Stimulated activated naive B cell treated with anti-CD40 and anti-IgM and Interleukin-4, amounts not matched to agents 10 μg/mL and 1 μg/mL and 100 μg/mL, for 72 hours (primary cell): ENCODE measurements at regions not wholly inside any gene's neighbourhood (a gene's known extent, or its start where the extent isn't known, plus 50 kb on each side); places are given as distances from the start of the nearest gene placed in this dataset.
A peak's percentile ranks its signal among the peaks of the same experiment; 100 is the strongest.

Experiments
- ATAC-seq, 2 donors: fragments of 150-1000 bp; cut with Tn5 transposase; replicated peaks; 2 replicates each; pipeline ENCODE4 v1.10.0; 2021; ENCODE audit warnings: moderate library complexity in 1 of 2
- DNase-seq: peaks from one replicate; pipeline ENCODE4 v3.0.0; 2021
- H3K27ac Mint-ChIP-seq: one replicate; pipeline ENCODE4 v1.8.0; 2022; ENCODE audit warnings: mild to moderate bottlenecking, mixed read lengths
- H3K27me3 Mint-ChIP-seq, 2 donors: one replicate each; pipeline ENCODE4 v1.8.0; 2022; ENCODE audit warnings: mixed read lengths in 2 of 2
- H3K36me3 Mint-ChIP-seq, 2 donors: one replicate each; pipeline ENCODE4 v1.8.0; 2022; ENCODE audit warnings: mixed read lengths in 2 of 2, mild to moderate bottlenecking in 1 of 2
- H3K4me1 Mint-ChIP-seq, 2 donors: one replicate each; pipeline ENCODE4 v1.8.0; 2022; ENCODE audit warnings: mixed read lengths in 2 of 2, mild to moderate bottlenecking in 1 of 2
- H3K4me3 Mint-ChIP-seq, 2 donors: one replicate each; pipeline ENCODE4 v1.8.0; 2022; ENCODE audit warnings: mild to moderate bottlenecking in 2 of 2, mixed read lengths in 2 of 2, moderate library complexity in 1 of 2
- H3K9me3 Mint-ChIP-seq, 2 donors: one replicate each; pipeline ENCODE4 v1.8.0; 2022; ENCODE audit warnings: mixed read lengths in 2 of 2, mild to moderate bottlenecking in 1 of 2

DNA sequence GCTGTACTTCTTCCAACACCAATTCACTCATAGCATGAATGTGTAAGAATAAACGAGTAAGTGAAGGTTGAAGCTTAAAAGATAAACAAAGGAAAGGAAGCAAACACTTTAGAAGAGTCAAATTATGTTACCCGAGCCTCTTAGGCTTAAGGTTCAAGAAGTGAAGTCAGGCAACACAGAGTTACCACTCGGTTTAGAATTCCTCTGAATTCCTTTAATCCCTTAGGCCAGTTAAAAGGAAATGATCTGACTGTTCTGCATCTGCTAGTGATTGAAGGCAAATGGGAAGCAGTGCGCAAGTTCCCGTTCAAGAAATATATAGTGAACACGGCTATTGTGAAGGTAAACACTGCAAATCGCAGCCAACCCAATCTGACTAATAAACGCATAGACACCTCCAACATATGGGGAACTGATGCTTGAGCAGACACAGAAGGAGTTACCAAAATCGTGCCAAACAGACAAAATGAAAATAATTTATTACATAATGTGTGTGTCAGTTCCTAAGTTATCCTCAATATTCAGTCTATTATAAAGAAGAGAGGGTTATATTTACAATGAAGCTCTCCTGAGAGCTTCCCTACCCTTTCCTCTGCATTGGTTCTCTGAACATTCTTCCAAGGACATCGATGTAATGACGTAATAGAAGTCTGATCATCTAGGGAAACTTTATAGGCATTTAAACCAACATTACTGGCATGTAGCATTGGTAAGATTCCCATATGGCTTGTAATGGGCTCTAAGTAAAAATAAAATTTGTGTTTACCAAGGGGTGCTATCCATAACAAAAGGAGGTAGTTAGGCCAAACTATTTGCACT, 837.1 kb upstream of the ZNF608 start:
- DNase-seq (no peak), ATAC-seq (no peak)
- H3K27me3 Mint-ChIP-seq = peaks cover 0 to 5% of the 10 kb centered on the region in 2 donors

DNA sequence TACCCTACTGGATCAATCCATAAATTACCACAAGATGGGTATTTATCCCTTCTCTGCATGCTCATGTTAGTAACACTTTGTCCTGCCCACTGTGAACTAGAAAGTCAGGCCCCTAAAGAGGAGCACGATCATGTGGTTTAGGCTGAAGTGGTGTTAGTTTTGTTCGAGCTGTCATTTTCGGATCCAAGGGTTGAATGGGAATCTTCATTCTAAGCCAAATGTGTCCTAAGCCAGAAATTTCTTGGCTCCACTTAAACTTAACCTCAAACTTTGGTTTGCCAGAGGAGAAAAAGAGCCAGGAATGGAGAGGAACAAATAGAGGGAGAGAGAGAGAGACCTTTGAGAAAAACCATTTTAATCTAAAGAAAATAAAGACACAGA, 837.7 kb upstream of the ZNF608 start:
- Mint-ChIP-seq H3K4me3 (no peak overlapping the region), H3K36me3 (no peaks in the 10 kb centered on the region), H3K27me3 (peaks cover 0 to 5% of the 10 kb centered on the region in 2 donors), H3K27ac (no peak overlapping the region), H3K4me1 (no peaks in the 10 kb centered on the region), H3K9me3 (peaks cover 4 to 6% of the 10 kb centered on the region in 2 donors)
- no peak for DNase-seq
- ATAC-seq = no peak

More for the DNA sequence above, 837.1 kb upstream of the ZNF608 start:
- Mint-ChIP-seq H3K9me3 (peaks cover 4% of the 10 kb centered on the region in 2 donors), H3K27ac (no peak overlapping the region), H3K4me3 (no peak overlapping the region), H3K36me3 (no peaks in the 10 kb centered on the region), H3K4me1 (no peaks in the 10 kb centered on the region)

DNA sequence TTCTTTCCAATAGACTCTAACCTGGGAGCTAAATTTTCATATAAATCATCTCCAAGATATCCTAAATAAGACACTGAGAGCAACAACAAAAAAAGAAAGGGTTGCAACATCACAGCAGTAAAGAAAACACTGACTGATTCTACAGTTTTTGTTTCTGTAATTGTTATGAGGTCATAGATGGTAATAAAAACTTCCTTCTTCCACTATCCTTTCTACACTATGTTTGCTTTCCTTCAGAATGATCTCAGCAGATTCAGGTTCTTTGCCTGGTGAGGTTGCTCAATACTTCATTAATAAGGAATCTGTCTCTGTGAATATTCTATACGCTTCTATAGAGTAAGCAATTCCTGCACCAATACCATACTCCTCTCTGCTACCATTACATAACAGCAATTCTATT, 835.6 kb upstream of the GRAMD2B start:
- no peak overlapping the region for H3K4me3 Mint-ChIP-seq
- H3K36me3 Mint-ChIP-seq = no peaks in the 10 kb centered on the region
- H3K27me3 Mint-ChIP-seq = peaks cover 0 to 5% of the 10 kb centered on the region in 2 donors
- no peaks in the 10 kb centered on the region for H3K4me1 Mint-ChIP-seq
- no peak overlapping the region for H3K27ac Mint-ChIP-seq
- no peak for ATAC-seq
- H3K9me3 Mint-ChIP-seq = peaks cover 4 to 7% of the 10 kb centered on the region in 2 donors
- DNase-seq = no peak

- H3K27me3 Mint-ChIP-seq = no peaks in the 10 kb centered on the region
- peaks cover 0 to 5% of the 10 kb centered on the region in 2 donors for H3K9me3 Mint-ChIP-seq
- no peaks in the 10 kb centered on the region for H3K36me3 Mint-ChIP-seq
- no peak for ATAC-seq
- H3K27ac Mint-ChIP-seq = no peak overlapping the region
- no peak for DNase-seq
- H3K4me3 Mint-ChIP-seq = no peak overlapping the region
- H3K4me1 Mint-ChIP-seq = peaks cover 6 to 10% of the 10 kb centered on the region in 2 donors
Measured at GRCh38 chr5:125592856-125593255, 830.4 kb upstream of the GRAMD2B start.

DNA sequence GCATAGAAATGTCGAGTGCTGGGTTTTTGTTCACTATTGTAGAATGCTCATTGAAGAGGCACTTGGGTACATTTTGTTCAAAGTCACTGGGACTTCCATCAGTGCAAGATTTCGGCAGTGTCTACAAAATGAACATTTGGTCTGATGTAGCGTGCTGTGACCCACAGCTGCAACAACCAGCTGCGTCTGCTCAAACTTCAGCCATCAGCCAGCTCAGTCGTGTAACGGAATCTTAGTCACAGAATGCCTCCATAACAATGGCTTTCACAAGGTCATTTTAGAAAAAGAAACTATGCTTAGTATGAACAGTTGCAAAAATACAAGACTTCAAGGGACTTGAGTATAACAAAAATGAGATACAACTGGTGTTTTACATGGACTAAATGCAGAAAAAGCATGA, 828.1 kb upstream of the GRAMD2B start:
- H3K4me3 Mint-ChIP-seq = no peak overlapping the region
- no peak for DNase-seq
- H3K4me1 Mint-ChIP-seq = peaks cover 6 to 10% of the 10 kb centered on the region in 2 donors
- no peak for ATAC-seq
- no peaks in the 10 kb centered on the region for H3K27me3 Mint-ChIP-seq
- no peak overlapping the region for H3K27ac Mint-ChIP-seq
- peaks cover 0 to 2% of the 10 kb centered on the region in 2 donors for H3K9me3 Mint-ChIP-seq
- H3K36me3 Mint-ChIP-seq = no peaks in the 10 kb centered on the region

- H3K9me3 Mint-ChIP-seq = peaks cover 0 to 2% of the 10 kb centered on the region in 2 donors
- no peak for ATAC-seq
- no peaks in the 10 kb centered on the region for H3K27me3 Mint-ChIP-seq
Measured at GRCh38 chr5:125595845-125596244, 827.4 kb upstream of the GRAMD2B start.

GRCh38 chr5:125597338-125597737, 825.9 kb upstream of the GRAMD2B start:
- Mint-ChIP-seq H3K27me3 (no peaks in the 10 kb centered on the region), H3K36me3 (no peaks in the 10 kb centered on the region), H3K4me3 (no peak overlapping the region), H3K9me3 (peaks cover 0 to 2% of the 10 kb centered on the region in 2 donors), H3K27ac (no peak overlapping the region), H3K4me1 (peaks cover 6 to 10% of the 10 kb centered on the region in 2 donors)
- DNase-seq (no peak), ATAC-seq (no peak)

More at GRCh38 chr5:125595845-125596244, 827.4 kb upstream of the GRAMD2B start:
- DNase-seq = no peak
- Mint-ChIP-seq H3K4me3 (no peak overlapping the region), H3K27ac (no peak overlapping the region), H3K4me1 (peaks cover 6 to 10% of the 10 kb centered on the region in 2 donors), H3K36me3 (no peaks in the 10 kb centered on the region)

DNA sequence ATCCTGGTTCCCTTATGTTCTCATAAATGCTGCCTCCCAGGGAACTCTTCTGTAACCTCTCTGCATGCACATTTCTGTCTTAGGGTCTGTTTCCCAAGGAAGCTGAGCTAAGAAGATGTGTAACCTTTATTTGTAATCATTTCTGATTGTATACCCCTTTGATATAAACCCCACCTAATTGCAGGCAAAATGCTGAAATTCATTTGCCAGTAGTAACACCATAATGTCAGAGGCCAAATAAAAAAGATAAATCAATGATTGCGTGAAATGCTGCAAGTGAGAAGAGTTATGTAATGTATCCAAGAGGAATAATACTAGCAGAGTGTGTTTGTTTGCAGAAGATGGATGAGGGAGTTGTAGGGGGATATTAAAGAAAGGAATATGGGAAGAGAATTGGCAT, 822.6 kb upstream of the GRAMD2B start:
- no peak for DNase-seq
- H3K4me1 Mint-ChIP-seq = no peaks in the 10 kb centered on the region
- H3K27me3 Mint-ChIP-seq = no peaks in the 10 kb centered on the region
- H3K4me3 Mint-ChIP-seq = no peak overlapping the region
- ATAC-seq = no peak
- no peak overlapping the region for H3K27ac Mint-ChIP-seq
- H3K36me3 Mint-ChIP-seq = no peaks in the 10 kb centered on the region
- H3K9me3 Mint-ChIP-seq = no peaks in the 10 kb centered on the region

DNA sequence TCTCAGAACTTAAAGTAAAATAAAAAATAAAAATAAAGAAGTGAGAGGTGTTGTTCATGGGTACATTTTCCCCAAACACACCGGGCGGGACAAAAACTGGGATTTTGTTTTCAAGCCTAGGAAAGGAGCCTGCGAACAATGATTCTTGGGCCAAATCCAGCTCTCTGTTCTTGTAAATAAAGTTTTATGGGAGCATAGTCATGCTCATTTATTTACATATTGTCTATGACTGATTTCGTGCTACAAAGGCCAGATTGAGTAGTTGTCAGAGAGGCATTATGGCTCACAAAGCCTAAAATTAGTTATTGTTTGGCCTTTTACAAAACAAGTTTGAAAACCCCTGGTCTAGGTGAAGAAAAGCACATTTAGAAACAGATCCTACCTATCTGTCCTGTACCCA, 821.0 kb upstream of the GRAMD2B start:
- Mint-ChIP-seq H3K4me3 (no peak overlapping the region), H3K27me3 (no peaks in the 10 kb centered on the region), H3K36me3 (no peaks in the 10 kb centered on the region), H3K9me3 (no peaks in the 10 kb centered on the region), H3K27ac (no peak overlapping the region), H3K4me1 (no peaks in the 10 kb centered on the region)
- no peak for DNase-seq
- ATAC-seq = no peak

- no peaks in the 10 kb centered on the region for H3K27me3 Mint-ChIP-seq
- no peak for DNase-seq
- no peak for ATAC-seq
- no peak overlapping the region for H3K4me3 Mint-ChIP-seq
- no peaks in the 10 kb centered on the region for H3K36me3 Mint-ChIP-seq
- no peaks in the 10 kb centered on the region for H3K9me3 Mint-ChIP-seq
- no peaks in the 10 kb centered on the region for H3K4me1 Mint-ChIP-seq
- no peak overlapping the region for H3K27ac Mint-ChIP-seq
Measured at GRCh38 chr5:125603321-125603720, 819.9 kb upstream of the GRAMD2B start.

DNA sequence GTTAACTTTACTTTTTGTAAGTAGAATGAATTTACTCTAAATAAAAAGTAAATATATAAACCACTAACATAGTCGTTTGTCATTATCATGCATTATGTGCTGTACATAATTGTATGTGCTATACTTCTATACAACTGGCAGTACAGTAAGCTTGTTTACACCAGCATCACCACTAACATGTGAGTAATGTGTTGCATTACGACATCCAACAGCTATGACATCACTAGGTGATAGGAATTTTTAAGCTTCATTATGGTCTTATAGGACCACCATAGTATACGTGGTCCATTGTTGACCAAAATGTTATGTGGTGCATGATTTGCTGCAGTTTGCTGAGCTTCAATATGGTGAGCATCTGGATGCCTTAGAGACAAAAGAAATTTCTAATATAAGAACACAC, 819.1 kb upstream of the GRAMD2B start:
- Mint-ChIP-seq H3K27me3 (no peaks in the 10 kb centered on the region), H3K4me1 (no peaks in the 10 kb centered on the region), H3K27ac (no peak overlapping the region), H3K9me3 (no peaks in the 10 kb centered on the region), H3K36me3 (no peaks in the 10 kb centered on the region), H3K4me3 (no peak overlapping the region)
- ATAC-seq (no peak), DNase-seq (no peak)

DNA sequence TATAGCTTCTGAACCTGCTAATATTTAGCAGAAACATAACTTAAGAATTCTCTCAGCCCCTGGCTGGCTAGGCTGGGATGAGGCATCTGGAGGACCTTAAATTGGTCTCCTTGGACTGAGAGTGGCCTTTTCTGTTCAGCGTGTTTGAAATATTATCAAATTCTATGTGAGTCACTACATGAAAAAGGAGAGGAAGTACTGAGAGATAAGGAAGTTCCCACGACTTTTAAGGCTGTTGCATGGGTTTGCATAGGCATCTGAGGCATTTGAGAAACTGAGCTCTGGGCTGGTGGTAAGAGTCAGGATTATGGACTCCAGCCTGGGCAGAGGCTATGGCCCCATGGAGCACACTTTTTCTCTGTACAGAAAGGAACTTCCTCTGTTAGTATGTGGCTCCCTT, 816.2 kb upstream of the GRAMD2B start:
- no peak overlapping the region for H3K27ac Mint-ChIP-seq
- H3K4me3 Mint-ChIP-seq = no peak overlapping the region
- ATAC-seq = peak in 1 of 2 donors; percentile 36
- H3K4me1 Mint-ChIP-seq = no peaks in the 10 kb centered on the region
- no peak for DNase-seq
- peaks cover 0 to 10% of the 10 kb centered on the region in 2 donors for H3K27me3 Mint-ChIP-seq
- H3K36me3 Mint-ChIP-seq = no peaks in the 10 kb centered on the region
- peaks cover 0 to 1% of the 10 kb centered on the region in 2 donors for H3K9me3 Mint-ChIP-seq

DNA sequence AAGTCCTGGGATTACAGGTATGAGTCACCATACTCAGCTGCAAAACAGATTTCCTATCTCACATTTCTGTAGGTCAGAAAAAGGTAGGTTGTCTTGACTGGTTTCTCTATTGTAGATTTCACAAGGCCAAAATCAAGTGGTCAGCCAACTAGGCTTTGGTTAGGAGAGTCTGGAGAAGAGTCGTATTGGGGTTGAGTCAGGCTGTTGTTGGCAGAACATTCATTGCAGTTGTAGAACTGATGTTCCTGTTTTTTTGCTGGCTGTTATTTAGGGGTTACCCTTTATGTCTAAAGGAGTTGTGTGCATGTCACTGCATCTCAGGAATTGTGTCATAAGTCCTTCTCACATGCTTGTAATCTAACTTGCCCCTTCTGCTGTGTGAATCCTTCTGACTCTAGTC, 814.2 kb upstream of the GRAMD2B start:
- Mint-ChIP-seq H3K4me1 (no peaks in the 10 kb centered on the region), H3K9me3 (peaks cover 0 to 1% of the 10 kb centered on the region in 2 donors), H3K4me3 (no peak overlapping the region), H3K36me3 (no peaks in the 10 kb centered on the region), H3K27ac (no peak overlapping the region), H3K27me3 (peaks cover 0 to 16% of the 10 kb centered on the region in 2 donors)
- DNase-seq (no peak), ATAC-seq (no peak)

- Mint-ChIP-seq H3K27ac (no peak overlapping the region), H3K36me3 (no peaks in the 10 kb centered on the region), H3K9me3 (peaks cover 0 to 1% of the 10 kb centered on the region in 2 donors), H3K4me3 (no peak overlapping the region), H3K4me1 (no peaks in the 10 kb centered on the region), H3K27me3 (peaks cover 0 to 16% of the 10 kb centered on the region in 2 donors)
- DNase-seq (no peak), ATAC-seq (no peak)
Measured at GRCh38 chr5:125610892-125611291, 812.3 kb upstream of the GRAMD2B start.

DNA sequence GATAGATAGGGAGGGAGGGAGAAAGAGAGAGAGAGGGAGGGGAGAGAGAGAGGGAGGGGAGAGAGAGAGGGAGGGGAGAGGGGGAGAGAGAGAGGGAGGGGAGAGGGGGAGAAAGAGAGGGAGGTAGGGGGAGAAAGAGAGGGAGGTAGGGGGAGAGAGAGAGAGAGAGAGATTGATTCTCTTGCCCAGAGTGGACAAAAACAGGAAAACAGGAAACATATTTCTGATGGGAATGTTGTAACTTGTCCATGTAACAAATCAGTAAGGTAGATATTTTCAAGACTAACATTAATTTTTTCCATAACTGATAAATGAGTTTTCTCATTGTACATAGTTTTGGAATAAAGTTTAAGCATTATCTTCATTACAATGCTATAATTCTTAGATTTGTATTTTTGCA, 811.7 kb upstream of the GRAMD2B start:
- peaks cover 0 to 1% of the 10 kb centered on the region in 2 donors for H3K9me3 Mint-ChIP-seq
- peaks cover 0 to 16% of the 10 kb centered on the region in 2 donors for H3K27me3 Mint-ChIP-seq
- H3K36me3 Mint-ChIP-seq = no peaks in the 10 kb centered on the region
- DNase-seq = no peak
- no peak for ATAC-seq
- H3K27ac Mint-ChIP-seq = no peak overlapping the region
- no peaks in the 10 kb centered on the region for H3K4me1 Mint-ChIP-seq
- H3K4me3 Mint-ChIP-seq = no peak overlapping the region
